ENCODE measurements at regions not wholly inside any gene's neighbourhood (a gene's known extent, or its start where the extent isn't known, plus 50 kb on each side); places are given as distances from the start of the nearest gene placed in this dataset.

DNA sequence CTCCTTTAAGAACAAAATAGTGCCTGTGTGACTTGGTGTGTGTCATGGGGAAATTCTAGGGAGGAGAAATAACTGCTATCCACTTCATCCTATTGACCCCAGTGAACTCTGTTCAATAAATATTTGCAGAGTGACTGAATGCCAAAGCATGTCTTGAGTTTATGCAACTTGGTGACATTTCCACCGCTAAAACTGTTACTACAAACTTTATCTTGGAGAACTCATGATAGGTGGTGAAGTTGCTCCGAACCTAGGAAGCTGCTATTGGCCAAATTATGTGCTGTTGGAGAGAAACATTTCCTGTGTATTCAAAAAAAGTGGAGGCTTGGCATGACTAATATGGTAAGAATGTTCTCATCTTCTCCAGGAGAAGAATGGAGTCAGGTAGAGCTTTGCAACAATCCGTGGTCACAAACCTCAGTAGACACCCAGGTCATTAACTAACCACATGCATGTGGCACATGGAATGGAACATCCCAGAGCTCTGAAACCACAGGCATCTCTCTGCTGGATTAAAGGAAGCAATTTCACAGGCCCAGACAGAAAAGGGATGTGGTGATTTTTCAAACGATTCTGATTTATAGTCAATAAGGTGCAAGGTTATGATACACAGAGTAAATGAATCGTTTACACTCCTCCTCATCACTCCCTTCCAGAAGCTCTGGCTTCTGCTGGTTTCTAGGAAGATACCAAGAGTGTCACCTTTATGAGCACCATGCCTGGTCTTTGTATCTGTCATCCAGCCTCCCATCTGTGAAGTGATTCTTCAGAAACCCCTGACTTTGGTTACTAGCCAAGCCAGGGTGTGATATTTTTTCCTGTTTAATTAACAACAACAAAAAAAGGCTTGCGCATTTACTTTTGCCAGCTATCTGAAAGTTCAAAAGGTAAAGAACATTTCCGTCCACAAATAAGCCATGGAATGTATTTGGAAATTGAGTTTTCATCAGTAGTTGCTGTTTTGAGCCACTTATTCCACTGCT lies 361.1 kb downstream of the TGFB2 start (continued):
- TF ChIP-seq HMG20A (CRISPR knock-in tag; IDR thresholded peaks at IDR 0.05; ENCODE audit: borderline replicate concordance) (peak; percentile 68; the same call in 1 of the 2 replicates), FOXK1 (CRISPR knock-in tag; IDR thresholded peaks at IDR 0.05; ENCODE audit: borderline replicate concordance, low read depth) (no peak), MAF1 (CRISPR knock-in tag; IDR thresholded peaks at IDR 0.05; ENCODE audit: borderline replicate concordance) (no peak), ZFY (CRISPR knock-in tag; IDR thresholded peaks at IDR 0.05) (no peak), JUNB (CRISPR knock-in tag; IDR thresholded peaks at IDR 0.05; ENCODE audit: borderline replicate concordance) (peak; percentile 58; the same call in 1 of the 2 replicates), PHB2 (IDR thresholded peaks at IDR 0.05; ENCODE audit: partially characterized antibody) (no peak), NR2F6 (IDR thresholded peaks at IDR 0.05) (peak; percentile 52), NR2F6 (CRISPR knock-in tag; IDR thresholded peaks at IDR 0.05) (peak; percentile 59), NR2F1 (CRISPR knock-in tag; IDR thresholded peaks at IDR 0.05) (peak; percentile 40 to 80; a peak in 2 of 4 replicates), KDM4B (CRISPR knock-in tag; IDR thresholded peaks at IDR 0.05) (no peak), REL (CRISPR knock-in tag; conservative IDR thresholded peaks at IDR 0.05) (no peak), ZNF891 (CRISPR knock-in tag; IDR thresholded peaks at IDR 0.05) (no peak), RNF219 (CRISPR knock-in tag; IDR thresholded peaks at IDR 0.05) (no peak), SRSF4 (IDR thresholded peaks at IDR 0.05; ENCODE audit: low read depth, low read length, poor library complexity, severe bottlenecking) (no peak), ZNF782 (CRISPR knock-in tag; IDR thresholded peaks at IDR 0.05; ENCODE audit: borderline replicate concordance) (no peak), FOSL2 (CRISPR knock-in tag; IDR thresholded peaks at IDR 0.05) (peak; percentile 82), RXRA (CRISPR knock-in tag; IDR thresholded peaks at IDR 0.05) (peak; percentile 19; the same call in 1 of the 2 replicates), KDM5A (IDR thresholded peaks at IDR 0.05; ENCODE audit: borderline replicate concordance, low read length) (no peak), RARA (CRISPR knock-in tag; IDR thresholded peaks at IDR 0.05) (peak; percentile 90), ZNF878 (CRISPR knock-in tag; IDR thresholded peaks at IDR 0.05) (no peak)
- TF ChIP-seq, protein P1, sequence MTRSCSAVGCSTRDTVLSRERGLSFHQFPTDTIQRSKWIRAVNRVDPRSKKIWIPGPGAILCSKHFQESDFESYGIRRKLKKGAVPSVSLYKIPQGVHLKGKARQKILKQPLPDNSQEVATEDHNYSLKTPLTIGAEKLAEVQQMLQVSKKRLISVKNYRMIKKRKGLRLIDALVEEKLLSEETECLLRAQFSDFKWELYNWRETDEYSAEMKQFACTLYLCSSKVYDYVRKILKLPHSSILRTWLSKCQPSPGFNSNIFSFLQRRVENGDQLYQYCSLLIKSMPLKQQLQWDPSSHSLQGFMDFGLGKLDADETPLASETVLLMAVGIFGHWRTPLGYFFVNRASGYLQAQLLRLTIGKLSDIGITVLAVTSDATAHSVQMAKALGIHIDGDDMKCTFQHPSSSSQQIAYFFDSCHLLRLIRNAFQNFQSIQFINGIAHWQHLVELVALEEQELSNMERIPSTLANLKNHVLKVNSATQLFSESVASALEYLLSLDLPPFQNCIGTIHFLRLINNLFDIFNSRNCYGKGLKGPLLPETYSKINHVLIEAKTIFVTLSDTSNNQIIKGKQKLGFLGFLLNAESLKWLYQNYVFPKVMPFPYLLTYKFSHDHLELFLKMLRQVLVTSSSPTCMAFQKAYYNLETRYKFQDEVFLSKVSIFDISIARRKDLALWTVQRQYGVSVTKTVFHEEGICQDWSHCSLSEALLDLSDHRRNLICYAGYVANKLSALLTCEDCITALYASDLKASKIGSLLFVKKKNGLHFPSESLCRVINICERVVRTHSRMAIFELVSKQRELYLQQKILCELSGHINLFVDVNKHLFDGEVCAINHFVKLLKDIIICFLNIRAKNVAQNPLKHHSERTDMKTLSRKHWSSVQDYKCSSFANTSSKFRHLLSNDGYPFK (CRISPR knock-in tag; IDR thresholded peaks at IDR 0.05; ENCODE audit: borderline replicate concordance): no peak
- TF ChIP-seq, protein P2, sequence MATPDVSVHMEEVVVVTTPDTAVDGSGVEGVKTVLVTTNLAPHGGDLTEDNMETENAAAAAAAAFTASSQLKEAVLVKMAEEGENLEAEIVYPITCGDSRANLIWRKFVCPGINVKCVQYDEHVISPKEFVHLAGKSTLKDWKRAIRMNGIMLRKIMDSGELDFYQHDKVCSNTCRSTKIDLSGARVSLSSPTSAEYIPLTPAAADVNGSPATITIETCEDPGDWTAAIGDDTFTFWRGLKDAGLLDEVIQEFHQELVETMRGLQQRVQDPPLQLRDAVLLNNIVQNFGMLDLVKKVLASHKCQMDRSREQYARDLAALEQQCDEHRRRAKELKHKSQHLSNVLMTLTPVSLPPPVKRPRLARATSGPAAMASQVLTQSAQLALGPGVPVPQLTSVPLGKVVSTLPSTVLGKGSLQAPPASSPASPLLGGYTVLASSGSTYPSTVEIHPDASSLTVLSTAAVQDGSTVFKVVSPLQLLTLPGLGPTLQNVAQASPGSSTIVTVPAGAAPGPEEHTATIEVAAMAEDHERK (CRISPR knock-in tag; IDR thresholded peaks at IDR 0.05; ENCODE audit: low read depth): no peak

All from HepG2 (cell line).